CD14-positive monocyte (primary cell): ENCODE measurements at regions not wholly inside any gene's neighbourhood (a gene's known extent, or its start where the extent isn't known, plus 50 kb on each side); places are given as distances from the start of the nearest gene placed in this dataset.

Experiments used
- DNase-seq, 3 donors: peaks; one replicate each; pipeline ENCODE4 v3.0.0-alpha.2; 2011 to 2022
- H2AFZ ChIP-seq: 2 replicates; pipeline ENCODE4 v1.6.0; 2012; ENCODE audit warnings: mild to moderate bottlenecking, low read depth, low read length, inconsistent platforms; ENCODE audit not compliant: insufficient read depth, poor library complexity, severe bottlenecking
- H3K27ac ChIP-seq, 2 donors: 1 replicate in 1 of 2; 2 replicates in 1 of 2; pipeline ENCODE4 v1.5.1; 2012 to 2013; ENCODE audit warnings: low read length in 2 of 2, control low read depth in 1 of 2, inconsistent platforms in 1 of 2, low read depth in 1 of 2, mild to moderate bottlenecking in 1 of 2
- H3K27me3 ChIP-seq, 2 donors: one replicate each; pipeline versions ENCODE4 v1.6.0 to v1.6.1; 2011 to 2013; ENCODE audit warnings: low read length in 2 of 2; ENCODE audit not compliant: control insufficient read depth in 2 of 2, insufficient read depth in 2 of 2
- H3K36me3 ChIP-seq, 2 donors: replicated peaks in 1 of 2; 1 replicate in 1 of 2; 2 replicates in 1 of 2; pipeline versions ENCODE4 v1.5.1 to v1.6.1; 2012 to 2013; ENCODE audit warnings: low read length in 2 of 2, control low read depth in 1 of 2, inconsistent platforms in 1 of 2, mild to moderate bottlenecking in 1 of 2; ENCODE audit not compliant: insufficient read depth in 2 of 2, control insufficient read depth in 1 of 2
- H3K4me1 ChIP-seq, 2 donors: 1 replicate in 1 of 2; 2 replicates in 1 of 2; pipeline versions ENCODE4 v1.5.1 to v1.6.1; 2012 to 2013; ENCODE audit warnings: low read length in 2 of 2, control low read depth in 1 of 2, inconsistent platforms in 1 of 2, mild to moderate bottlenecking in 1 of 2, moderate library complexity in 1 of 2; ENCODE audit not compliant: insufficient read depth in 2 of 2, control insufficient read depth in 1 of 2
- H3K4me2 ChIP-seq: replicated peaks from 2 replicates; pipeline ENCODE3; 2012; ENCODE audit warnings: low read length, moderate library complexity, mild to moderate bottlenecking; ENCODE audit not compliant: poor library complexity, severe bottlenecking; ENCODE audit errors: extremely low read depth
- H3K4me3 ChIP-seq, 3 experiments: fragments of 200-600 bp in 1 of 3; sonication (generic) in 1 of 3; replicated peaks in 1 of 3; 1 replicate in 2 of 3; 2 replicates in 1 of 3; pipeline ENCODE4 v1.5.1; 2011 to 2013; ENCODE audit warnings: low read length in 3 of 3, mild to moderate bottlenecking in 3 of 3, control low read depth in 2 of 3, low read depth in 2 of 3, inconsistent platforms in 1 of 3, moderate library complexity in 1 of 3
- H3K79me2 ChIP-seq: 2 replicates; pipeline ENCODE4 v1.6.0; 2012; ENCODE audit warnings: mild to moderate bottlenecking, control low read depth, inconsistent platforms, low read length, moderate library complexity; ENCODE audit not compliant: insufficient read depth
- H3K9ac ChIP-seq: 2 replicates; pipeline ENCODE4 v1.6.0; 2017; ENCODE audit warnings: low read length, mild to moderate bottlenecking; ENCODE audit not compliant: insufficient read depth, poor library complexity, severe bottlenecking
- H3K9me3 ChIP-seq, 2 donors: replicated peaks in 1 of 2; 1 replicate in 1 of 2; 2 replicates in 1 of 2; pipeline versions ENCODE4 v1.5.1 to v1.6.1; 2012 to 2013; ENCODE audit warnings: low read length in 2 of 2, control low read depth in 1 of 2; ENCODE audit not compliant: control insufficient read depth in 1 of 2, insufficient read depth in 1 of 2
- H4K20me1 ChIP-seq: 2 replicates; pipeline ENCODE4 v1.6.0; 2012; ENCODE audit warnings: mild to moderate bottlenecking, low read length, control low read depth, moderate library complexity; ENCODE audit not compliant: insufficient read depth
- H3K27ac Mint-ChIP-seq, 7 donors: one replicate each; pipeline ENCODE4 v1.8.0; 2020; ENCODE audit warnings: mild to moderate bottlenecking in 7 of 7, mixed read lengths in 7 of 7, moderate library complexity in 6 of 7, inconsistent platforms in 2 of 7
- H3K27me3 Mint-ChIP-seq, 3 donors: one replicate each; pipeline ENCODE4 v1.8.0; 2021 to 2022; ENCODE audit warnings: low read depth in 3 of 3, mild to moderate bottlenecking in 3 of 3, mixed read lengths in 3 of 3, moderate library complexity in 3 of 3, inconsistent platforms in 1 of 3
- H3K36me3 Mint-ChIP-seq, 2 donors: one replicate each; pipeline ENCODE4 v1.8.0; 2020; ENCODE audit warnings: mixed read lengths in 2 of 2, inconsistent platforms in 1 of 2, mild to moderate bottlenecking in 1 of 2
- H3K4me1 Mint-ChIP-seq: one replicate; pipeline ENCODE4 v1.8.0; 2020; ENCODE audit warnings: mild to moderate bottlenecking, mixed read lengths
- H3K4me3 Mint-ChIP-seq, 2 donors: one replicate each; pipeline ENCODE4 v1.8.0; 2020; ENCODE audit warnings: mild to moderate bottlenecking in 2 of 2, mixed read lengths in 2 of 2, moderate library complexity in 1 of 2
- H3K9me3 Mint-ChIP-seq, 7 donors: one replicate each; pipeline ENCODE4 v1.8.0; 2020 to 2022; ENCODE audit warnings: mixed read lengths in 7 of 7, mild to moderate bottlenecking in 6 of 7, moderate library complexity in 6 of 7, inconsistent platforms in 2 of 7
- CTCF ChIP-seq: fragments of 200-600 bp; IDR thresholded peaks from one replicate; pipeline ENCODE4 v1.8.0; 2022; ENCODE audit warnings: antibody characterized with exemption, mild to moderate bottlenecking
- WGBS: methylation state at CpG from one replicate; pipeline ENCODE4 v1.1.5; 2013; ENCODE audit warnings: missing lambda C conversion rate; ENCODE audit not compliant: insufficient coverage; 5-methylcytosine and 5-hydroxymethylcytosine counted together
- intact Hi-C, 2 donors: fragments of 100-400 bp; cut with micrococcal nuclease; formaldehyde crosslinking; loops; one replicate each; pipeline versions ENCODE4 v1.15.0 to v1.15.1; 2023

DNA sequence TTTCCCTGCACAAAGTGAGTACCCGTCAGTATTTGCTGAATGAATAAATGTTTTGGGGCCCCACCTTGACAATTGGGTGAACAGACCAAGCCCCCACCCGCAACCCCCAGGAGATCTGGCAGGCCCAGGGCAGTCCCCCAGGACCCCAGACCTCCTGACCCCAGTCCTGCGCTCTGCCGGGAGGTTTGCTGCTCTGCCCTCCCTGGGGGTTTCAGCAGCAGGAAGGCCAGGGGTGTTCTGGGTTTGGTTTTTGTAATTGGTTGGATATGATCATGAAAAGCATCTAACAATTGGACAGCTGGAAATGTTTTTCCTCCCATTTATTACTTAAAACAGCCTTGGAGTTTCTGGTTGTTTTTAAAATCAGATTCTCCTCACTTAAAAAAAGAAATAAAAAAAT is 193.8 kb downstream of the URI1 start:
- Histone ChIP-seq H3K79me2 (no peaks in the 10 kb centered on the region), H4K20me1 (no peaks in the 10 kb centered on the region), H3K9ac (no peak overlapping the region), H3K4me1 (no peaks in the 10 kb centered on the region), H3K27ac (no peak overlapping the region), H3K9me3 (no peaks in the 10 kb centered on the region), H3K36me3 (no peaks in the 10 kb centered on the region), H2AFZ (no peak overlapping the region), H3K4me3 (no peak overlapping the region), H3K27me3 (no peaks in the 10 kb centered on the region), H3K4me2 (no peak overlapping the region)
- H3K27me3 Mint-ChIP-seq = peaks cover 0 to 5% (median 4%) of the 10 kb centered on the region in 3 donors
- no peaks in the 10 kb centered on the region for H3K4me1 Mint-ChIP-seq
- DNase-seq = no peak
- TF ChIP-seq CTCF = no peak
- no peak overlapping the region for H3K4me3 Mint-ChIP-seq
- H3K27ac Mint-ChIP-seq = no peak overlapping the region
- H3K36me3 Mint-ChIP-seq = no peaks in the 10 kb centered on the region
- 80% methylated on average over 1 of the region's 4 CpGs for WGBS
- peaks cover 0 to 5% (median 2%) of the 10 kb centered on the region in 7 donors for H3K9me3 Mint-ChIP-seq
- intact Hi-C loops = no loop called here

DNA sequence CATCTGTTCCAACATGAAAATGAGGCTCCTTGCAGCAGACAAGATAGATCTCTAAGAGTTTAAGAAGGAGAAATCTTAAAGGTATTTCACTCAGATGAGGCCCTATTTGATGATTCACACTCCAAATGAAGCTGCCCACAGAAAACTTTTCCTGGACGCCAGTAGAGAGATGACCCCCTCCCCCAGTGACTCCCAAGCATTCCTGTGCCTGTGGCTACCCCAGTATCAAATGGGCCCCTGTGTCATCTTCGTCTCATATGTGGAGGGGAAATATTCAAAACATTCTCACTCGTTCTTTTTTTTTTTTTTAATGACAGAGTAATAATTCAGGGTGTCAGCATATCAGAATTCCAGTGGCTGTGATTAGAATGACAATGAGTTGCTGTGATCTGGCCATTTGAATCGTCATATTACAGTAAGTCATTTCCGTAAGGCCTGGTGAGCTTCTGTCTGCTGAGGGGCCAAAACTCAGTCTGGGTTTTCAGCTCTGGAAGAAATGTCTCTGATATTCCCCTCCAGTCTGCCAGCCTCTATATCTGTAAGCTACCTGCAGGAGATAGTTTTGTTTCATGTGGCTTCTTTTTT is 194.7 kb downstream of the URI1 start:
- Histone ChIP-seq H4K20me1 (no peaks in the 10 kb centered on the region), H3K27me3 (no peaks in the 10 kb centered on the region), H3K9me3 (no peaks in the 10 kb centered on the region), H3K4me2 (no peak overlapping the region), H3K36me3 (no peaks in the 10 kb centered on the region), H3K27ac (no peak overlapping the region), H2AFZ (no peak overlapping the region), H3K4me1 (no peaks in the 10 kb centered on the region), H3K4me3 (no peak overlapping the region), H3K9ac (no peak overlapping the region), H3K79me2 (no peaks in the 10 kb centered on the region)
- TF ChIP-seq CTCF = no peak
- Mint-ChIP-seq H3K9me3 (peaks cover 0 to 5% (median 3%) of the 10 kb centered on the region in 7 donors), H3K4me3 (no peak overlapping the region), H3K36me3 (no peaks in the 10 kb centered on the region), H3K27me3 (peaks cover 0 to 5% (median 4%) of the 10 kb centered on the region in 3 donors), H3K27ac (no peak overlapping the region), H3K4me1 (no peaks in the 10 kb centered on the region)
- no peak for DNase-seq
- WGBS = 100% methylated on average over 1 of the region's 5 CpGs
- intact Hi-C loops = no loop called here
